A549 (cell line): ENCODE measurements at regions not wholly inside any gene's neighbourhood (a gene's known extent, or its start where the extent isn't known, plus 50 kb on each side); places are given as distances from the start of the nearest gene placed in this dataset.

Experiments used
- ATAC-seq, 2 experiments: fragments of 200-7000 bp in 1 of 2; fragments of >200 bp in 1 of 2; cut with Nextera tagmentation in 1 of 2; cut with Tn5 transposase in 1 of 2; 3 replicates each; pipeline versions ENCODE4 v1.8.0 to v1.9.1; 2018 to 2020; ENCODE audit warnings: mild to moderate bottlenecking in 1 of 2, moderate library complexity in 1 of 2
- CTCF ChIA-PET: fragments of 300-600 bp; sonication (Branson Sonifier 250); formaldehyde crosslinking; extraction: SDS; loops from one replicate; lab custom pipeline; 2021; ENCODE audit warnings: antibody characterized with exemption, inconsistent platforms; lab: Yijun Ruan, JAX
- POLR2A ChIA-PET: fragments of 350-600 bp; formaldehyde crosslinking; extraction: SDS; loops from one replicate; lab custom pipeline; 2021; ENCODE audit warnings: antibody characterized with exemption, inconsistent platforms; lab: Yijun Ruan, JAX
- DNase-seq, 2 experiments: peaks; one replicate each; pipeline versions ENCODE4 v3.0.0 to v3.0.0-alpha.2; 2011 to 2016; ENCODE audit warnings: low read depth in 1 of 2, low spot score in 1 of 2
- FAIRE-seq: peaks from 2 replicates; lab custom pipeline; 2011; peaks lifted over from hg19 to GRCh38; lab: Jason Lieb, UNC
- H3K27ac ChIP-seq, 2 experiments: fragments of >200 bp; sonication (Bioruptor Twin); formaldehyde crosslinking; 3 replicates each; pipeline ENCODE4 v1.5.1; 2016 to 2017
- H3K4me1 ChIP-seq: fragments of >200 bp; sonication (Bioruptor Twin); formaldehyde crosslinking; 3 replicates; pipeline ENCODE4 v1.6.1; 2016
- H3K4me2 ChIP-seq: fragments of >200 bp; sonication (Bioruptor Twin); formaldehyde crosslinking; 3 replicates; pipeline ENCODE4 v1.6.1; 2016
- H3K4me3 ChIP-seq: fragments of >200 bp; sonication (Bioruptor Twin); formaldehyde crosslinking; 3 replicates; pipeline ENCODE4 v1.5.1; 2016
- H3K9me3 ChIP-seq: fragments of >200 bp; sonication (Bioruptor Twin); formaldehyde crosslinking; 3 replicates; pipeline ENCODE4 v1.6.1; 2016
- ATOH8 ChIP-seq: fragments of 250-450 bp; sonication (Bioruptor Pico); IDR thresholded peaks from 2 replicates; pipeline ENCODE4 v1.5.0; 2020; ENCODE audit warnings: low read depth, mild to moderate bottlenecking, moderate library complexity
- BCL3 ChIP-seq: fragments of >200 bp; sonication (Bioruptor Twin); formaldehyde crosslinking; IDR thresholded peaks from 3 replicates; pipeline ENCODE4 v1.6.1; 2016
- BHLHE40 ChIP-seq: IDR thresholded peaks from 2 replicates; pipeline ENCODE4 v1.6.1; 2012; ENCODE audit warnings: low read depth, low read length, inconsistent platforms
- CBX2 ChIP-seq: fragments of 200-600 bp; sonication (generic); IDR thresholded peaks from 2 replicates; pipeline ENCODE4 v1.6.1; 2016; ENCODE audit warnings: low read depth, mild to moderate bottlenecking, borderline replicate concordance
- CHD4 ChIP-seq: fragments of 200-600 bp; sonication (generic); IDR thresholded peaks from 2 replicates; pipeline ENCODE4 v1.6.1; 2016; ENCODE audit warnings: antibody characterized with exemption, mild to moderate bottlenecking, borderline replicate concordance
- CTCF ChIP-seq: fragments of >200 bp; sonication (Bioruptor Twin); formaldehyde crosslinking; IDR thresholded peaks from 3 replicates; pipeline ENCODE4 v1.5.1; 2016
- E2F6 ChIP-seq: IDR thresholded peaks from 2 replicates; pipeline ENCODE4 v1.6.1; 2012; ENCODE audit warnings: low read depth, borderline replicate concordance
- ELK1 ChIP-seq: fragments of 150-350 bp; IDR thresholded peaks from 2 replicates; pipeline ENCODE4 v1.6.1; 2014; ENCODE audit warnings: low read depth, mild to moderate bottlenecking, low read length
- EP300 ChIP-seq, 2 experiments: fragments of >200 bp; sonication (Bioruptor Twin); formaldehyde crosslinking; IDR thresholded peaks; 2 replicates in 1 of 2; 3 replicates in 1 of 2; pipeline ENCODE4 v1.6.1; 2016 to 2017
- FOSB ChIP-seq: fragments of 250-450 bp; sonication (Bioruptor Pico); IDR thresholded peaks from 2 replicates; pipeline ENCODE4 v1.5.0; 2020; ENCODE audit warnings: mild to moderate bottlenecking, moderate library complexity
- FOSL2 ChIP-seq, 2 experiments: fragments of 450-650 bp in 1 of 2; fragments of >200 bp in 1 of 2; sonication (Bioruptor Twin) in 1 of 2; formaldehyde crosslinking; IDR thresholded peaks; 2 replicates each; pipeline versions ENCODE4 v1.5.0 to v1.6.1; 2016 to 2020; ENCODE audit warnings: mild to moderate bottlenecking in 1 of 2, moderate library complexity in 1 of 2
- FOXS1 ChIP-seq: fragments of 250-450 bp; sonication (Bioruptor Pico); IDR thresholded peaks from 2 replicates; pipeline ENCODE4 v1.5.0; 2020; ENCODE audit warnings: mild to moderate bottlenecking, moderate library complexity
- GATA3 ChIP-seq: IDR thresholded peaks from 2 replicates; pipeline ENCODE4 v1.6.1; 2012; ENCODE audit warnings: borderline replicate concordance
- HDAC2 ChIP-seq: fragments of 200-600 bp; sonication (generic); IDR thresholded peaks from 2 replicates; pipeline ENCODE4 v1.6.1; 2016
- HEYL ChIP-seq: fragments of 250-450 bp; sonication (Bioruptor Pico); IDR thresholded peaks from 2 replicates; pipeline ENCODE4 v1.8.0; 2021; ENCODE audit warnings: mild to moderate bottlenecking, moderate library complexity
- HOXB13 ChIP-seq: fragments of 250-450 bp; sonication (Bioruptor Pico); IDR thresholded peaks from 2 replicates; pipeline ENCODE4 v1.5.0; 2020; ENCODE audit warnings: low read depth, mild to moderate bottlenecking, moderate library complexity
- KDM1A ChIP-seq: fragments of 200-600 bp; sonication (generic); IDR thresholded peaks from 2 replicates; pipeline ENCODE4 v1.6.1; 2016; ENCODE audit warnings: low read depth, mild to moderate bottlenecking
- MAFK ChIP-seq: fragments of 450-650 bp; IDR thresholded peaks from 2 replicates; pipeline ENCODE4 v1.6.1; 2014; ENCODE audit not compliant: partially characterized antibody
- PBX3 ChIP-seq: IDR thresholded peaks from 2 replicates; pipeline ENCODE4 v1.6.1; 2012
- RAD21 ChIP-seq, 2 experiments: fragments of >200 bp in 1 of 2; sonication (Bioruptor Twin) in 1 of 2; formaldehyde crosslinking in 1 of 2; IDR thresholded peaks in 1 of 2; conservative IDR thresholded peaks in 1 of 2; 2 replicates in 1 of 2; 3 replicates in 1 of 2; pipeline ENCODE4 v1.6.1; 2012 to 2018; ENCODE audit warnings: inconsistent platforms in 1 of 2
- RARB ChIP-seq: fragments of 250-450 bp; sonication (Bioruptor Pico); IDR thresholded peaks from 2 replicates; pipeline ENCODE4 v1.8.0; 2021; ENCODE audit warnings: mild to moderate bottlenecking, moderate library complexity
- REST ChIP-seq: fragments of 200-600 bp; sonication (generic); IDR thresholded peaks from 2 replicates; pipeline ENCODE4 v1.6.1; 2016; ENCODE audit warnings: antibody characterized with exemption, mild to moderate bottlenecking, moderate library complexity
- RFX5 ChIP-seq: fragments of 450-650 bp; IDR thresholded peaks from 2 replicates; pipeline ENCODE4 v1.7.1; 2014; ENCODE audit warnings: antibody characterized with exemption, mild to moderate bottlenecking, moderate library complexity
- SREBF2 ChIP-seq: fragments of 450-650 bp; IDR thresholded peaks from 2 replicates; pipeline ENCODE4 v1.6.1; 2014; ENCODE audit warnings: mild to moderate bottlenecking, moderate library complexity
- TFCP2L1 ChIP-seq: fragments of 250-450 bp; sonication (Bioruptor Pico); IDR thresholded peaks from 2 replicates; pipeline ENCODE4 v1.5.0; 2021; ENCODE audit warnings: mild to moderate bottlenecking
- ZFP36 ChIP-seq: fragments of 450-650 bp; IDR thresholded peaks from 2 replicates; pipeline ENCODE4 v1.6.1; 2014; ENCODE audit warnings: borderline replicate concordance; ENCODE audit not compliant: partially characterized antibody
- ZNF302 ChIP-seq: fragments of 250-450 bp; sonication (Bioruptor Pico); IDR thresholded peaks from 2 replicates; pipeline ENCODE4 v1.9.0; 2021; ENCODE audit warnings: inconsistent platforms, mild to moderate bottlenecking, moderate library complexity
- WGBS: methylation state at CpG from one replicate; pipeline ENCODE4 v1.1.6; 2017; ENCODE audit errors: missing lambda C conversion rate; 5-methylcytosine and 5-hydroxymethylcytosine counted together

- 5% methylated on average over 3 of the region's 3 CpGs for WGBS
- H3K4me2 ChIP-seq, result no peak overlapping the region
- H3K27ac ChIP-seq, result no peak overlapping the region
- ChIA-PET CTCF (no interaction called here), POLR2A (no interaction called here)
- TF ChIP-seq HEYL (CRISPR knock-in tag), result no peak
- no peak for TF ChIP-seq ZFP36
- no peak for TF ChIP-seq RARB (CRISPR knock-in tag)
- TF ChIP-seq ELK1, result no peak
- no peak for TF ChIP-seq HOXB13 (CRISPR knock-in tag)
- no peak for TF ChIP-seq FOXS1 (CRISPR knock-in tag)
- TF ChIP-seq SREBF2, result no peak
- TF ChIP-seq ZNF302, result no peak
- TF ChIP-seq CTCF, result no peak
- TF ChIP-seq MAFK, result no peak
- TF ChIP-seq RAD21 (conservative IDR thresholded peaks at IDR 0.05 in 1 of 2, IDR thresholded peaks at IDR 0.05 in 1 of 2), result no peak
- no peak for TF ChIP-seq BHLHE40
- TF ChIP-seq KDM1A, result no peak
- no peak for TF ChIP-seq HDAC2
- TF ChIP-seq E2F6, result no peak
- no peak for TF ChIP-seq CBX2
- TF ChIP-seq BCL3, result no peak
- TF ChIP-seq FOSL2 (IDR thresholded peaks at IDR 0.05), result no peak
- TF ChIP-seq FOSL2 (CRISPR knock-in tag; IDR thresholded peaks at IDR 0.05), result no peak
- no peak for TF ChIP-seq EP300 (IDR thresholded peaks at IDR 0.05)
- FAIRE-seq (no peak), ATAC-seq (no peak), DNase-seq (no peak)
- H3K9me3 ChIP-seq, result no peaks in the 10 kb centered on the region
- no peaks in the 10 kb centered on the region for H3K4me1 ChIP-seq
- no peak overlapping the region for H3K4me3 ChIP-seq
Measured at GRCh38 chr14:86987966-86988365, 1005.0 kb downstream of the GALC start.

- no peaks in the 10 kb centered on the region for H3K9me3 ChIP-seq
- FAIRE-seq (no peak), DNase-seq (no peak), ATAC-seq (no peak)
- 11% methylated on average over 1 of the region's 1 CpG for WGBS
- no peak overlapping the region for H3K27ac ChIP-seq
- H3K4me1 ChIP-seq, result no peaks in the 10 kb centered on the region
- POLR2A ChIA-PET, result no interaction called here
- H3K4me3 ChIP-seq, result no peak overlapping the region
- CTCF ChIA-PET, result no interaction called here
- no peak overlapping the region for H3K4me2 ChIP-seq
- TF ChIP-seq ELK1, result no peak
- TF ChIP-seq ATOH8 (CRISPR knock-in tag), result no peak
- no peak for TF ChIP-seq ZNF302
- TF ChIP-seq RFX5, result no peak
- no peak for TF ChIP-seq CHD4
- TF ChIP-seq PBX3, result no peak
- TF ChIP-seq RARB (CRISPR knock-in tag), result no peak
- TF ChIP-seq REST, result no peak
- no peak for TF ChIP-seq TFCP2L1
- TF ChIP-seq FOSB (CRISPR knock-in tag), result no peak
- no peak for TF ChIP-seq HDAC2
- no peak for TF ChIP-seq GATA3
Measured at GRCh38 chr14:86973177-86973576, 1019.8 kb downstream of the GALC start.
